ENCODE measurements at regions not wholly inside any gene's neighbourhood (a gene's known extent, or its start where the extent isn't known, plus 50 kb on each side); places are given as distances from the start of the nearest gene placed in this dataset.

- H3K4me1 Mint-ChIP-seq: no peaks in the 10 kb centered on the region
- no peak for DNase-seq (ENCODE audit: low read depth, low spot score)
- no peak overlapping the region for H3K27ac Mint-ChIP-seq (ENCODE audit: unreplicated experiment)
Measured at GRCh38 chr21:28761674-28762356, 230.9 kb downstream of the LTN1 start.

GRCh38 chr21:28758883-28759242 is 233.8 kb downstream of the LTN1 start:
- H3K27me3 Mint-ChIP-seq (ENCODE audit: low read depth): no peaks in the 10 kb centered on the region
- H3K4me1 Mint-ChIP-seq: no peaks in the 10 kb centered on the region
- no peak overlapping the region for H3K4me3 Mint-ChIP-seq
- no peaks in the 10 kb centered on the region for H3K9me3 Mint-ChIP-seq
- DNase-seq (ENCODE audit: low read depth, low spot score): no peak
- no peaks in the 10 kb centered on the region for H3K36me3 Mint-ChIP-seq (ENCODE audit: low read depth)
- no peak overlapping the region for H3K27ac Mint-ChIP-seq (ENCODE audit: unreplicated experiment)
- no peak for TF ChIP-seq CTCF (conservative IDR thresholded peaks at IDR 0.05)

More at GRCh38 chr21:28761674-28762356, 230.9 kb downstream of the LTN1 start:
- Mint-ChIP-seq H3K36me3 (ENCODE audit: low read depth) (peaks cover 4% of the 10 kb centered on the region), H3K9me3 (peaks cover 6% of the 10 kb centered on the region), H3K27me3 (ENCODE audit: low read depth) (no peaks in the 10 kb centered on the region), H3K4me3 (no peak overlapping the region)
- no peak for TF ChIP-seq CTCF (conservative IDR thresholded peaks at IDR 0.05)

GRCh38 chr21:28758042-28758882 is 234.4 kb downstream of the LTN1 start:
- H3K36me3 Mint-ChIP-seq (ENCODE audit: low read depth): no peaks in the 10 kb centered on the region
- H3K27me3 Mint-ChIP-seq (ENCODE audit: low read depth): no peaks in the 10 kb centered on the region
- no peaks in the 10 kb centered on the region for H3K9me3 Mint-ChIP-seq
- H3K4me3 Mint-ChIP-seq: no peak overlapping the region
- no peaks in the 10 kb centered on the region for H3K4me1 Mint-ChIP-seq
- no peak for DNase-seq (ENCODE audit: low read depth, low spot score)
- no peak overlapping the region for H3K27ac Mint-ChIP-seq (ENCODE audit: unreplicated experiment)
- TF ChIP-seq CTCF (conservative IDR thresholded peaks at IDR 0.05): no peak

GRCh38 chr21:28754862-28755261 is 237.8 kb downstream of the LTN1 start:
- H3K9me3 Mint-ChIP-seq: no peaks in the 10 kb centered on the region
- DNase-seq (ENCODE audit: low read depth, low spot score): no peak
- no peaks in the 10 kb centered on the region for H3K4me1 Mint-ChIP-seq
- no peak overlapping the region for H3K4me3 Mint-ChIP-seq
- H3K27me3 Mint-ChIP-seq (ENCODE audit: low read depth): no peaks in the 10 kb centered on the region
- no peaks in the 10 kb centered on the region for H3K36me3 Mint-ChIP-seq (ENCODE audit: low read depth)
- no peak for TF ChIP-seq CTCF (conservative IDR thresholded peaks at IDR 0.05)
- H3K27ac Mint-ChIP-seq (ENCODE audit: unreplicated experiment): no peak overlapping the region

- H3K9me3 Mint-ChIP-seq: no peaks in the 10 kb centered on the region
- no peak for DNase-seq (ENCODE audit: low read depth, low spot score)
- TF ChIP-seq CTCF (conservative IDR thresholded peaks at IDR 0.05): no peak
- no peak overlapping the region for H3K27ac Mint-ChIP-seq (ENCODE audit: unreplicated experiment)
- no peaks in the 10 kb centered on the region for H3K36me3 Mint-ChIP-seq (ENCODE audit: low read depth)
- no peaks in the 10 kb centered on the region for H3K4me1 Mint-ChIP-seq
- H3K27me3 Mint-ChIP-seq (ENCODE audit: low read depth): no peaks in the 10 kb centered on the region
- H3K4me3 Mint-ChIP-seq: no peak overlapping the region
Measured at GRCh38 chr21:28754127-28754611, 238.5 kb downstream of the LTN1 start.

Measured in neural crest cell (in vitro differentiated cells).